ENCODE measurements at regions not wholly inside any gene's neighbourhood (a gene's known extent, or its start where the extent isn't known, plus 50 kb on each side); places are given as distances from the start of the nearest gene placed in this dataset.

DNA sequence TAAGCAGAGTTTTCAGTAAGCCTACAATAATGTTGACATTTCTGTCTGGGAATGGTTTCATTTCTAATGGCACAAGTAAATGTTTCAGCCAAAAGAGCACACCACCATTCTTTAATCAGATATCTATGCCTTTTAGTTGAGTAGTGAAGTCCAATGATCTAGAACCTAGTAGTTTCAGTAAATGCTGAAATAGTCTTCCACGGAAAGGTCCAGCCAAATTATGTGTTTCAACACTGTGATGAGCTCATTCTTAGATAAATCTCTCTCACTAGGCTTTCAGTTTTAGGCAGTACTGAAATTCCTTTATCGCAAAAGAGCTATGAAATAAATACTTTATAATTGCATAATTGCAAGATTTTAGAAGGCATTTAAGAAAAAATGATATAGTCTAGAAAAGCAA, 816.8 kb upstream of the PCDH9 start:
- Mint-ChIP-seq H3K9me3 (no peaks in the 10 kb centered on the region), H3K27me3 (no peaks in the 10 kb centered on the region), H3K36me3 (no peaks in the 10 kb centered on the region), H3K4me3 (no peak overlapping the region), H3K27ac (no peak overlapping the region), H3K4me1 (ENCODE audit: unreplicated experiment) (peaks cover 10% of the 10 kb centered on the region)
- no peak for DNase-seq (ENCODE audit: extremely low spot score, unreplicated experiment)
- TF ChIP-seq, protein P1, sequence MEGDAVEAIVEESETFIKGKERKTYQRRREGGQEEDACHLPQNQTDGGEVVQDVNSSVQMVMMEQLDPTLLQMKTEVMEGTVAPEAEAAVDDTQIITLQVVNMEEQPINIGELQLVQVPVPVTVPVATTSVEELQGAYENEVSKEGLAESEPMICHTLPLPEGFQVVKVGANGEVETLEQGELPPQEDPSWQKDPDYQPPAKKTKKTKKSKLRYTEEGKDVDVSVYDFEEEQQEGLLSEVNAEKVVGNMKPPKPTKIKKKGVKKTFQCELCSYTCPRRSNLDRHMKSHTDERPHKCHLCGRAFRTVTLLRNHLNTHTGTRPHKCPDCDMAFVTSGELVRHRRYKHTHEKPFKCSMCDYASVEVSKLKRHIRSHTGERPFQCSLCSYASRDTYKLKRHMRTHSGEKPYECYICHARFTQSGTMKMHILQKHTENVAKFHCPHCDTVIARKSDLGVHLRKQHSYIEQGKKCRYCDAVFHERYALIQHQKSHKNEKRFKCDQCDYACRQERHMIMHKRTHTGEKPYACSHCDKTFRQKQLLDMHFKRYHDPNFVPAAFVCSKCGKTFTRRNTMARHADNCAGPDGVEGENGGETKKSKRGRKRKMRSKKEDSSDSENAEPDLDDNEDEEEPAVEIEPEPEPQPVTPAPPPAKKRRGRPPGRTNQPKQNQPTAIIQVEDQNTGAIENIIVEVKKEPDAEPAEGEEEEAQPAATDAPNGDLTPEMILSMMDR (conservative IDR thresholded peaks at IDR 0.05): no peak

DNA sequence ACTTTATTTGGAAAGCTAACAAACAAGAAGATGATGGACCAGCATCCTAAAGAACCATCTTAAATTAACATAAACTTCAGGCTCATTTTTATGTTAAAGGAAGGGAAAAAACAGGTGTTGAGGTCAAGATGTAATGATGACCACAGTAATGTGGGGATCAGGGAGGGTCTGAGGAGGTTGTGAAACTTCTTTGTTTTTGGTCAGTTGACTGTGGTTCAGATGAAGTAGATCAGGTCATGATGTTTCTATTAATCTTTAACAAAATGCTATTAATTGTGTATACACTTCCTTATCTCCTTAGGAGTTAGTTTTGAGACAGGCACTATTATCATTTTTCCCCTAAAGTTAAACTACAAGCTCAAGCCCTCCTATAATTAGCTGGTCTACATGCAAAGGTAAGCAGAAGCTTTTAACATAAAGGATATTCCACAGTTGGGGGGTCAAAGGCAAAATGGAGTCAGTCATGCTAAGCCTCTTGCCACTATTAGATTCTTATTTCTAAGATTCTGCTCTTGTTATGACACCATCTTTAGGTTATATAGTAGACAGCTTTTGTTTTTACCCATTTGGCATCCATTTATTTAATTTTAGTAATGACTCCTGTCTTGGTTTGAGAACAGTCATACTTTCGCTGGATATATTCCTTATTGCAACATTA, 800.1 kb upstream of the PCDH9 start:
- TF ChIP-seq, protein P1 (conservative IDR thresholded peaks at IDR 0.05): no peak
- Mint-ChIP-seq H3K4me1 (ENCODE audit: unreplicated experiment) (no peaks in the 10 kb centered on the region), H3K4me3 (no peak overlapping the region), H3K9me3 (no peaks in the 10 kb centered on the region), H3K27ac (no peak overlapping the region), H3K27me3 (no peaks in the 10 kb centered on the region), H3K36me3 (no peaks in the 10 kb centered on the region)
- no peak for DNase-seq (ENCODE audit: extremely low spot score, unreplicated experiment)

DNA sequence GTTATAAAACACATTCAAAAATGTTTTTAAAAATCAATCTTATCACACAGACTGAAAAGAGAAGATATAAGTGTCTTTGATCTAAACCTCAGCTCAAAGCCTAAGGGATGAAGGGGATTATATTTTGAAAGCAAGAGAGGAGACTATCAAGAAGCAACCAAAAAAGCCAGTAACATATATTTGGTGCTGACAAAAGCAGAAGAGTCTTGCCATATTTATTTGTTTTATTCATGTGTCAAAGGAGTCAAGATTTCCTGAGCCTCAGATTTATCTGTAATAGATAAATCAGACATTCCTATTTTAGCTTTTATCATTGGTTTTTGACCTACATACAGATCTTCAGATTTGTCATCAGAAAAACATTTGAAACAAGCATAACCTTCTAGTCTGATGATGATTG, 798.6 kb upstream of the PCDH9 start:
- Mint-ChIP-seq H3K36me3 (no peaks in the 10 kb centered on the region), H3K4me3 (no peak overlapping the region), H3K27ac (no peak overlapping the region), H3K9me3 (peaks cover 7% of the 10 kb centered on the region), H3K27me3 (no peaks in the 10 kb centered on the region), H3K4me1 (ENCODE audit: unreplicated experiment) (peaks cover 7% of the 10 kb centered on the region)
- no peak for DNase-seq (ENCODE audit: extremely low spot score, unreplicated experiment)
- TF ChIP-seq, protein P1 (conservative IDR thresholded peaks at IDR 0.05): no peak

DNA sequence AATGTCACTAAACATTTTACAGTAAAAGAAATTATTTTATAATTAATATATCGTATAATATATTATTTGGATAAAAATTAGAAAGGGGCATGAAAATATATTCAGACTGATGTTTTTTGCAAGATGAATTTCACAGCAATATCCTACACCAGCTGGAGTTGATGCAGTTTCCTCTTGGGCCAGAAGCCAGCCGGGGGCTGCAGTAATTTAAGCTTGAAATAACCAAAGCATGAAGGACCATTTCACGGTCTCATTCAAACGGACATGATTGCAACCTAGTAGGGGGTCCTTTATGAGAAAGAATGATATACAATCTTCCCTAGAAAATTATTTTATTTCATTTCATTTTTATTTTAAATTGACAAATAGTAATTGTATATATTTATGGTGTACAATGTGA, 797.2 kb upstream of the PCDH9 start:
- Mint-ChIP-seq H3K27me3 (no peaks in the 10 kb centered on the region), H3K27ac (no peak overlapping the region), H3K36me3 (no peaks in the 10 kb centered on the region), H3K4me1 (ENCODE audit: unreplicated experiment) (peaks cover 7% of the 10 kb centered on the region), H3K9me3 (peaks cover 15% of the 10 kb centered on the region), H3K4me3 (no peak overlapping the region)
- no peak for DNase-seq (ENCODE audit: extremely low spot score, unreplicated experiment)
- TF ChIP-seq, protein P1 (conservative IDR thresholded peaks at IDR 0.05): no peak

DNA sequence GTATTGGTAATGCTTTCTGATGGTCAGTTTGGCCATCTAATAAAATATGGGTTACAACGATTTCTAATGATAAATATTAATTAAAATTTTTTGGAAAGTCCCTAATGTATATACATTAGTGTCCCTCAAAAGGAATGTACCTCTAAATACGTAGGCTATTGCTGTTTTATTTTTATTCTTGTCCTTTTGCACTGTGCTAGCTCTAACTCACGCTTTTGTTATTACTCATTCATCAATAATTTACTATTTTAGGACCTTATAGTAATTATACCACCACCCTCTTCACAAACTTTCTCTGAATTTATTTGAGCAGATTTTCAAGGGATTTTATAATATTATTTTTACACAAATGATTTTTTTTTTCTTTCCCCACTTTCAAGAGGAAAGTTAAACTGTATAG, 795.9 kb upstream of the PCDH9 start:
- Mint-ChIP-seq H3K27me3 (no peaks in the 10 kb centered on the region), H3K36me3 (no peaks in the 10 kb centered on the region), H3K4me3 (no peak overlapping the region), H3K9me3 (peaks cover 23% of the 10 kb centered on the region), H3K27ac (no peak overlapping the region), H3K4me1 (ENCODE audit: unreplicated experiment) (peaks cover 7% of the 10 kb centered on the region)
- TF ChIP-seq, protein P1 (conservative IDR thresholded peaks at IDR 0.05): no peak
- DNase-seq (ENCODE audit: extremely low spot score, unreplicated experiment): no peak

DNA sequence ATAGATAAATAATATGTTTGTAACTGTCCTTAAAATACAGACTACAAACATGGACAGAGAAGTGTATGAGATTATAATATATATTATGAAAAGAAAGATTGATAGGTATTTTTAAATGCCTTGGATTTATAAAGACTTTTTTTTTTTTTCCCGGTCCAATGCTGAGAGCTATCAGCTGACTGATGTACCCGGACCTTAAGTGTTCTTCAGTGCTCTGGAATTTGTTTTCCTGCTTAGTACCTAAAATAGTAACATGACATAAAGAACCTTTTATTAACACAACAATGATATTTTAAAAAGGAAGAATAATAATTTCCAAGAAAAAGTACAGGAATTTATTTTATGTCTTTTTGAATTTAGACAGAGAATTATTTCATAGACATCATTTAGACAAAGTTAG, 795.5 kb upstream of the PCDH9 start:
- Mint-ChIP-seq H3K36me3 (no peaks in the 10 kb centered on the region), H3K4me1 (ENCODE audit: unreplicated experiment) (peaks cover 7% of the 10 kb centered on the region), H3K9me3 (peaks cover 26% of the 10 kb centered on the region), H3K27ac (no peak overlapping the region), H3K4me3 (no peak overlapping the region), H3K27me3 (no peaks in the 10 kb centered on the region)
- TF ChIP-seq, protein P1 (conservative IDR thresholded peaks at IDR 0.05): no peak
- no peak for DNase-seq (ENCODE audit: extremely low spot score, unreplicated experiment)
